ENCODE measurements at regions not wholly inside any gene's neighbourhood (a gene's known extent, or its start where the extent isn't known, plus 50 kb on each side); places are given as distances from the start of the nearest gene placed in this dataset.

- TF ChIP-seq RREB1 (CRISPR knock-in tag; IDR thresholded peaks at IDR 0.05) (no peak), CCNT2 (IDR thresholded peaks at IDR 0.05; ENCODE audit: borderline replicate concordance, extremely low read depth, insufficient read length, low read depth, low read length) (peak; percentile 24), JUNB (CRISPR knock-in tag; conservative IDR thresholded peaks at IDR 0.05) (no peak), MTA2 (IDR thresholded peaks at IDR 0.05; ENCODE audit: low read depth) (peak; percentile 48; the same call in 1 of the 2 replicates), ARID1B (IDR thresholded peaks at IDR 0.05) (peak; percentile 70), SMARCC2 (IDR thresholded peaks at IDR 0.05; ENCODE audit: low read depth) (no peak), FIP1L1 (IDR thresholded peaks at IDR 0.05; ENCODE audit: low read depth, low read length, poor library complexity, severe bottlenecking) (no peak)
- TF ChIP-seq, protein P1, sequence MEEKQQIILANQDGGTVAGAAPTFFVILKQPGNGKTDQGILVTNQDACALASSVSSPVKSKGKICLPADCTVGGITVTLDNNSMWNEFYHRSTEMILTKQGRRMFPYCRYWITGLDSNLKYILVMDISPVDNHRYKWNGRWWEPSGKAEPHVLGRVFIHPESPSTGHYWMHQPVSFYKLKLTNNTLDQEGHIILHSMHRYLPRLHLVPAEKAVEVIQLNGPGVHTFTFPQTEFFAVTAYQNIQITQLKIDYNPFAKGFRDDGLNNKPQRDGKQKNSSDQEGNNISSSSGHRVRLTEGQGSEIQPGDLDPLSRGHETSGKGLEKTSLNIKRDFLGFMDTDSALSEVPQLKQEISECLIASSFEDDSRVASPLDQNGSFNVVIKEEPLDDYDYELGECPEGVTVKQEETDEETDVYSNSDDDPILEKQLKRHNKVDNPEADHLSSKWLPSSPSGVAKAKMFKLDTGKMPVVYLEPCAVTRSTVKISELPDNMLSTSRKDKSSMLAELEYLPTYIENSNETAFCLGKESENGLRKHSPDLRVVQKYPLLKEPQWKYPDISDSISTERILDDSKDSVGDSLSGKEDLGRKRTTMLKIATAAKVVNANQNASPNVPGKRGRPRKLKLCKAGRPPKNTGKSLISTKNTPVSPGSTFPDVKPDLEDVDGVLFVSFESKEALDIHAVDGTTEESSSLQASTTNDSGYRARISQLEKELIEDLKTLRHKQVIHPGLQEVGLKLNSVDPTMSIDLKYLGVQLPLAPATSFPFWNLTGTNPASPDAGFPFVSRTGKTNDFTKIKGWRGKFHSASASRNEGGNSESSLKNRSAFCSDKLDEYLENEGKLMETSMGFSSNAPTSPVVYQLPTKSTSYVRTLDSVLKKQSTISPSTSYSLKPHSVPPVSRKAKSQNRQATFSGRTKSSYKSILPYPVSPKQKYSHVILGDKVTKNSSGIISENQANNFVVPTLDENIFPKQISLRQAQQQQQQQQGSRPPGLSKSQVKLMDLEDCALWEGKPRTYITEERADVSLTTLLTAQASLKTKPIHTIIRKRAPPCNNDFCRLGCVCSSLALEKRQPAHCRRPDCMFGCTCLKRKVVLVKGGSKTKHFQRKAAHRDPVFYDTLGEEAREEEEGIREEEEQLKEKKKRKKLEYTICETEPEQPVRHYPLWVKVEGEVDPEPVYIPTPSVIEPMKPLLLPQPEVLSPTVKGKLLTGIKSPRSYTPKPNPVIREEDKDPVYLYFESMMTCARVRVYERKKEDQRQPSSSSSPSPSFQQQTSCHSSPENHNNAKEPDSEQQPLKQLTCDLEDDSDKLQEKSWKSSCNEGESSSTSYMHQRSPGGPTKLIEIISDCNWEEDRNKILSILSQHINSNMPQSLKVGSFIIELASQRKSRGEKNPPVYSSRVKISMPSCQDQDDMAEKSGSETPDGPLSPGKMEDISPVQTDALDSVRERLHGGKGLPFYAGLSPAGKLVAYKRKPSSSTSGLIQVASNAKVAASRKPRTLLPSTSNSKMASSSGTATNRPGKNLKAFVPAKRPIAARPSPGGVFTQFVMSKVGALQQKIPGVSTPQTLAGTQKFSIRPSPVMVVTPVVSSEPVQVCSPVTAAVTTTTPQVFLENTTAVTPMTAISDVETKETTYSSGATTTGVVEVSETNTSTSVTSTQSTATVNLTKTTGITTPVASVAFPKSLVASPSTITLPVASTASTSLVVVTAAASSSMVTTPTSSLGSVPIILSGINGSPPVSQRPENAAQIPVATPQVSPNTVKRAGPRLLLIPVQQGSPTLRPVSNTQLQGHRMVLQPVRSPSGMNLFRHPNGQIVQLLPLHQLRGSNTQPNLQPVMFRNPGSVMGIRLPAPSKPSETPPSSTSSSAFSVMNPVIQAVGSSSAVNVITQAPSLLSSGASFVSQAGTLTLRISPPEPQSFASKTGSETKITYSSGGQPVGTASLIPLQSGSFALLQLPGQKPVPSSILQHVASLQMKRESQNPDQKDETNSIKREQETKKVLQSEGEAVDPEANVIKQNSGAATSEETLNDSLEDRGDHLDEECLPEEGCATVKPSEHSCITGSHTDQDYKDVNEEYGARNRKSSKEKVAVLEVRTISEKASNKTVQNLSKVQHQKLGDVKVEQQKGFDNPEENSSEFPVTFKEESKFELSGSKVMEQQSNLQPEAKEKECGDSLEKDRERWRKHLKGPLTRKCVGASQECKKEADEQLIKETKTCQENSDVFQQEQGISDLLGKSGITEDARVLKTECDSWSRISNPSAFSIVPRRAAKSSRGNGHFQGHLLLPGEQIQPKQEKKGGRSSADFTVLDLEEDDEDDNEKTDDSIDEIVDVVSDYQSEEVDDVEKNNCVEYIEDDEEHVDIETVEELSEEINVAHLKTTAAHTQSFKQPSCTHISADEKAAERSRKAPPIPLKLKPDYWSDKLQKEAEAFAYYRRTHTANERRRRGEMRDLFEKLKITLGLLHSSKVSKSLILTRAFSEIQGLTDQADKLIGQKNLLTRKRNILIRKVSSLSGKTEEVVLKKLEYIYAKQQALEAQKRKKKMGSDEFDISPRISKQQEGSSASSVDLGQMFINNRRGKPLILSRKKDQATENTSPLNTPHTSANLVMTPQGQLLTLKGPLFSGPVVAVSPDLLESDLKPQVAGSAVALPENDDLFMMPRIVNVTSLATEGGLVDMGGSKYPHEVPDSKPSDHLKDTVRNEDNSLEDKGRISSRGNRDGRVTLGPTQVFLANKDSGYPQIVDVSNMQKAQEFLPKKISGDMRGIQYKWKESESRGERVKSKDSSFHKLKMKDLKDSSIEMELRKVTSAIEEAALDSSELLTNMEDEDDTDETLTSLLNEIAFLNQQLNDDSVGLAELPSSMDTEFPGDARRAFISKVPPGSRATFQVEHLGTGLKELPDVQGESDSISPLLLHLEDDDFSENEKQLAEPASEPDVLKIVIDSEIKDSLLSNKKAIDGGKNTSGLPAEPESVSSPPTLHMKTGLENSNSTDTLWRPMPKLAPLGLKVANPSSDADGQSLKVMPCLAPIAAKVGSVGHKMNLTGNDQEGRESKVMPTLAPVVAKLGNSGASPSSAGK (IDR thresholded peaks at IDR 0.05), result no peak
Measured at GRCh38 chr10:29007748-29008610, 280.9 kb upstream of the LYZL1 start (continued).
